Caco-2 (cell line): ENCODE measurements at regions not wholly inside any gene's neighbourhood (a gene's known extent, or its start where the extent isn't known, plus 50 kb on each side); places are given as distances from the start of the nearest gene placed in this dataset.

ENCODE experiments used
- BruUV-seq: library from RNA; stranded (reverse); fragments of 400-500 nt; replicated peaks from 2 replicates; lab custom pipeline; 2021; lab: Mats Ljungman, UMichigan
- CTCF ChIA-PET: fragments of 300-600 bp; sonication (Branson Sonifier 250); formaldehyde crosslinking; loops from one replicate; lab custom pipeline; 2022; ENCODE audit warnings: antibody characterized with exemption; lab: Charles Lee
- POLR2A ChIA-PET: fragments of 300-600 bp; sonication (Branson Sonifier 250); formaldehyde crosslinking; loops from one replicate; lab custom pipeline; 2022; ENCODE audit warnings: antibody characterized with exemption; lab: Charles Lee
- DNase-seq, 2 experiments: peaks; one replicate each; pipeline versions ENCODE4 v3.0.0 to v3.0.0-alpha.2; 2020 to 2022
- H3K27me3 ChIP-seq: replicated peaks from 2 replicates; pipeline ENCODE4 v1.6.0; 2011; ENCODE audit warnings: low read length; ENCODE audit not compliant: control insufficient read depth, insufficient read depth
- H3K36me3 ChIP-seq: 2 replicates; pipeline ENCODE4 v1.5.1; 2011; ENCODE audit warnings: low read length; ENCODE audit not compliant: control insufficient read depth, insufficient read depth
- H3K4me1 ChIP-seq: fragments of 250-450 bp; sonication (Bioruptor Pico); 2 replicates; pipeline ENCODE4 v1.5.1; 2020; ENCODE audit warnings: mild to moderate bottlenecking
- H3K4me3 ChIP-seq: 2 replicates; pipeline ENCODE4 v1.5.1; 2011; ENCODE audit warnings: low read depth, mild to moderate bottlenecking, control low read depth, low read length
- H3K9me3 ChIP-seq: fragments of 250-450 bp; sonication (Bioruptor Pico); 2 replicates; pipeline ENCODE4 v1.5.1; 2020; ENCODE audit warnings: mild to moderate bottlenecking, moderate library complexity
- H3K27ac Mint-ChIP-seq: one replicate; pipeline ENCODE4 v1.8.0; 2022; ENCODE audit warnings: mixed read lengths; ENCODE audit not compliant: unreplicated experiment
- H3K27me3 Mint-ChIP-seq: one replicate; pipeline ENCODE4 v1.8.0; 2022; ENCODE audit warnings: mixed read lengths; ENCODE audit not compliant: insufficient read depth, unreplicated experiment
- H3K36me3 Mint-ChIP-seq: one replicate; pipeline ENCODE4 v1.8.0; 2022; ENCODE audit warnings: mild to moderate bottlenecking, mixed read lengths; ENCODE audit not compliant: insufficient read depth, unreplicated experiment
- H3K4me1 Mint-ChIP-seq: one replicate; pipeline ENCODE4 v1.8.0; 2022; ENCODE audit warnings: low read depth, mixed read lengths; ENCODE audit not compliant: unreplicated experiment
- H3K4me3 Mint-ChIP-seq: one replicate; pipeline ENCODE4 v1.8.0; 2022; ENCODE audit warnings: mild to moderate bottlenecking, moderate library complexity, mixed read lengths; ENCODE audit not compliant: unreplicated experiment
- H3K9me3 Mint-ChIP-seq: one replicate; pipeline ENCODE4 v1.8.0; 2022; ENCODE audit warnings: mixed read lengths; ENCODE audit not compliant: unreplicated experiment
- CTCF ChIP-seq, 2 experiments: fragments of 200-600 bp in 1 of 2; IDR thresholded peaks; 1 replicate in 1 of 2; 2 replicates in 1 of 2; pipeline versions ENCODE4 v1.5.1 to v1.8.0; 2011 to 2022; ENCODE audit warnings: antibody characterized with exemption in 1 of 2, control low read depth in 1 of 2, inconsistent platforms in 1 of 2, low read depth in 1 of 2, low read length in 1 of 2, mild to moderate bottlenecking in 1 of 2, moderate library complexity in 1 of 2; ENCODE audit not compliant: insufficient read depth in 1 of 2, severe bottlenecking in 1 of 2, unreplicated experiment in 1 of 2
- intact Hi-C: fragments of 100-400 bp; cut with micrococcal nuclease; formaldehyde crosslinking; loops from one replicate; pipeline ENCODE4 v1.10.0; 2022; ENCODE audit not compliant: unreplicated experiment

- intact Hi-C loops = no loop called here
- no peaks in the 10 kb centered on the region for H3K36me3 Mint-ChIP-seq
- CTCF ChIA-PET = no interaction called here
Observed at GRCh38 chr12:125214289-125214688, 149.1 kb downstream of the AACS start.

DNA sequence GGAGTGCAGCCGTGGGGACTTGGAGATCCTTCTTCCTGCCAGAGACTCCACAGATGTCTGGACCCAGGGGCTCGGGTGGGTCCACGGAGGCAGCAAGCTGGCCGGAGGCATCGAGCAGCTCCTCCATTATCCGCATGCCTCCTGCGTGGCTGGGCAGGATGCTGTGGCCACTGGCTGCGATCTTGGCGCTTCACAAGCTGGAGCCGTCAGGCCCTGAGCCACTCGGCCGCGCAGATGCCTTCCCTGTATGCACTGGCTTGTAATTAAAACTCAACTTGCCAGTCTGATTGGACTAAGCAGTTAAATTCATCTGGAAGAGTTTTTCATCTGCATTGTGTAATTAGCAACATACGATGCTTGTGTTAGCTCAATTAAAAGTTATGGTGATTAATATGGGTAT is 151.5 kb downstream of the AACS start:
- Histone ChIP-seq H3K4me1 (no peaks in the 10 kb centered on the region), H3K27me3 (no peaks in the 10 kb centered on the region; the same call in none of the 2 replicates), H3K9me3 (no peaks in the 10 kb centered on the region), H3K36me3 (no peaks in the 10 kb centered on the region), H3K4me3 (no peak overlapping the region)
- intact Hi-C loops = no loop called here
- H3K27ac Mint-ChIP-seq = no peak overlapping the region
- peaks cover 29% of the 10 kb centered on the region for H3K27me3 Mint-ChIP-seq
- BruUV-seq = no TSS peak
- ChIA-PET CTCF (no interaction called here), POLR2A (no interaction called here)
- no peak overlapping the region for H3K4me3 Mint-ChIP-seq
- no peak for TF ChIP-seq CTCF (IDR thresholded peaks at IDR 0.05; ENCODE audit: insufficient read depth in 1 of 2, low read depth in 1 of 2, low read length in 1 of 2, severe bottlenecking in 1 of 2, unreplicated experiment in 1 of 2)
- H3K4me1 Mint-ChIP-seq = no peaks in the 10 kb centered on the region
- DNase-seq = no peak
- peaks cover 9% of the 10 kb centered on the region for H3K9me3 Mint-ChIP-seq
- no peaks in the 10 kb centered on the region for H3K36me3 Mint-ChIP-seq

More at GRCh38 chr12:125214289-125214688, 149.1 kb downstream of the AACS start:
- DNase-seq = no peak
- Histone ChIP-seq H3K4me1 (no peaks in the 10 kb centered on the region), H3K27me3 (no peaks in the 10 kb centered on the region; the same call in 1 of the 2 replicates), H3K4me3 (no peak overlapping the region), H3K9me3 (no peaks in the 10 kb centered on the region), H3K36me3 (no peaks in the 10 kb centered on the region)
- no peak for TF ChIP-seq CTCF (IDR thresholded peaks at IDR 0.05; ENCODE audit: insufficient read depth in 1 of 2, low read depth in 1 of 2, low read length in 1 of 2, severe bottlenecking in 1 of 2, unreplicated experiment in 1 of 2)
- Mint-ChIP-seq H3K4me1 (no peaks in the 10 kb centered on the region), H3K9me3 (peaks cover 9% of the 10 kb centered on the region), H3K27me3 (peaks cover 28% of the 10 kb centered on the region), H3K4me3 (no peak overlapping the region), H3K27ac (no peak overlapping the region)
- POLR2A ChIA-PET = no interaction called here
- no TSS peak for BruUV-seq

DNA sequence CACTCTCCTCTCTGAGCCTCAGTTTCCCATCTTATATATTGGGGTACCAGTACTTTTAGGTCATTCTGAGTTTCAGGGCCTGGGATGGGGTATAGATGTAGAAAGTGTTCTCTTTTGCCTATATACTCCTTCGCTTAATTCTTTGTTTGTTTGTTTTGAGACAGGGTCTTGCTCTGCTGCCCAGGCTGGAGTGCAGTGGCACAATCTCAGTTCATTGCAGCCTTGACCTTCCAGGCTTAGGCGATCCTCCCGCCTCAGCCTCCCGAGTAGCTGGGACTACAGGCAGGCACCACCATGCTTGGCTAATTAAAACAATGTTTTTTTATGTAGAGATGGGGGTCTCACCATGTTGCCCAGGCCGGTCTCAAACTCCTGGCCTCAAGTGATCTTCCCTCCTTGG is 152.1 kb downstream of the AACS start:
- no peaks in the 10 kb centered on the region for H3K36me3 Mint-ChIP-seq
- intact Hi-C loops = no loop called here
- ChIA-PET POLR2A (no interaction called here), CTCF (interaction anchor here (0.9 kb wide), 1 partner anchor 20 kb away, joined by 3 read pairs; no protein-coding TSS in a partner anchor)
- peaks cover 29% of the 10 kb centered on the region for H3K27me3 Mint-ChIP-seq
- H3K9me3 Mint-ChIP-seq = peaks cover 9% of the 10 kb centered on the region
- H3K9me3 ChIP-seq = no peaks in the 10 kb centered on the region
- H3K27ac Mint-ChIP-seq = no peak overlapping the region
- H3K27me3 ChIP-seq = no peaks in the 10 kb centered on the region; the same call in none of the 2 replicates
- no peak overlapping the region for H3K4me3 Mint-ChIP-seq
- no peaks in the 10 kb centered on the region for H3K4me1 ChIP-seq
- no TSS peak for BruUV-seq
- H3K36me3 ChIP-seq = no peaks in the 10 kb centered on the region
- H3K4me3 ChIP-seq = no peak overlapping the region
- no peak for DNase-seq
- no peaks in the 10 kb centered on the region for H3K4me1 Mint-ChIP-seq
- TF ChIP-seq CTCF (IDR thresholded peaks at IDR 0.05; ENCODE audit: insufficient read depth in 1 of 2, low read depth in 1 of 2, low read length in 1 of 2, severe bottlenecking in 1 of 2, unreplicated experiment in 1 of 2) = no peak
